22Rv1 (cell line): ENCODE measurements at regions not wholly inside any gene's neighbourhood (a gene's known extent, or its start where the extent isn't known, plus 50 kb on each side); places are given as distances from the start of the nearest gene placed in this dataset.

Experiments used
- CTCF ChIP-seq: fragments of 450-650 bp; IDR thresholded peaks from 2 replicates; pipeline ENCODE4 v1.5.1; 2017; ENCODE audit warnings: mild to moderate bottlenecking
- ZFX ChIP-seq: fragments of 450-650 bp; IDR thresholded peaks from 2 replicates; pipeline ENCODE4 v1.6.1; 2017; ENCODE audit warnings: antibody characterized with exemption, borderline replicate concordance

- TF ChIP-seq CTCF (no peak), ZFX (no peak)
These were observed 103.8 kb upstream of the AGR3 start for GRCh38 chr7:16985621-16986020.
